AG04450 (cell line): ENCODE measurements at regions not wholly inside any gene's neighbourhood (a gene's known extent, or its start where the extent isn't known, plus 50 kb on each side); places are given as distances from the start of the nearest gene placed in this dataset.

ENCODE experiments used
- CTCF ChIA-PET: fragments of 300-600, 350-600 bp; formaldehyde crosslinking; extraction: SDS; loops from one replicate; lab custom pipeline; 2022; ENCODE audit warnings: antibody characterized with exemption, inconsistent platforms; lab: Charles Lee
- POLR2A ChIA-PET: fragments of 350-600 bp; formaldehyde crosslinking; extraction: SDS; loops from one replicate; lab custom pipeline; 2021; ENCODE audit warnings: antibody characterized with exemption, inconsistent platforms; lab: Yijun Ruan, JAX
- DNase-seq: peaks from one replicate; pipeline ENCODE4 v3.0.0-alpha.2; 2011; ENCODE audit warnings: low read depth, low spot score
- H3K27ac ChIP-seq: one replicate; pipeline ENCODE4 v1.5.1; 2012; ENCODE audit warnings: low read depth, low read length, control low read depth
- H3K27me3 ChIP-seq: one replicate; pipeline ENCODE4 v1.6.0; 2012; ENCODE audit warnings: low read length; ENCODE audit not compliant: control insufficient read depth, insufficient read depth
- H3K4me3 ChIP-seq: 2 replicates; pipeline ENCODE4 v1.5.1; 2011; ENCODE audit warnings: mild to moderate bottlenecking, low read depth, low read length, control low read depth
- H3K9me3 ChIP-seq: 2 replicates; pipeline ENCODE4 v1.5.1; 2012; ENCODE audit warnings: low read length; ENCODE audit not compliant: control insufficient read depth, insufficient read depth
- CTCF ChIP-seq: IDR thresholded peaks from 2 replicates; pipeline ENCODE4 v1.5.1; 2011; ENCODE audit warnings: low read depth, low read length, control low read depth, inconsistent platforms

- no peaks in the 10 kb centered on the region; the same call in 1 of the 2 replicates for H3K9me3 ChIP-seq
- ChIA-PET POLR2A (no interaction called here), CTCF (no interaction called here)
- H3K27me3 ChIP-seq, result peaks cover 12% of the 10 kb centered on the region
- no peak overlapping the region for H3K27ac ChIP-seq
- DNase-seq, result no peak
- no peak for TF ChIP-seq CTCF
- no peak overlapping the region for H3K4me3 ChIP-seq
Measured at GRCh38 chr9:84107081-84107480, 126.5 kb downstream of the RMI1 start.

GRCh38 chr9:84107995-84108394 lies 127.4 kb downstream of the RMI1 start:
- no peak for DNase-seq
- ChIA-PET CTCF (no interaction called here), POLR2A (no interaction called here)
- Histone ChIP-seq H3K27ac (no peak overlapping the region), H3K9me3 (no peaks in the 10 kb centered on the region), H3K4me3 (no peak overlapping the region), H3K27me3 (peaks cover 5% of the 10 kb centered on the region)
- no peak for TF ChIP-seq CTCF

GRCh38 chr9:84111726-84112125 lies 131.1 kb downstream of the RMI1 start:
- Histone ChIP-seq H3K27me3 (peaks cover 3% of the 10 kb centered on the region), H3K4me3 (no peak overlapping the region), H3K9me3 (no peaks in the 10 kb centered on the region), H3K27ac (no peak overlapping the region)
- ChIA-PET CTCF (no interaction called here), POLR2A (no interaction called here)
- DNase-seq, result no peak
- TF ChIP-seq CTCF, result no peak

GRCh38 chr9:84121991-84122523 lies 141.5 kb downstream of the RMI1 start:
- Histone ChIP-seq H3K27ac (no peak overlapping the region), H3K4me3 (no peak overlapping the region), H3K27me3 (peaks cover 2% of the 10 kb centered on the region), H3K9me3 (no peaks in the 10 kb centered on the region)
- POLR2A ChIA-PET, result no interaction called here
- CTCF ChIA-PET, result no interaction called here
- peak; percentile 33 for DNase-seq
- no peak for TF ChIP-seq CTCF

GRCh38 chr9:84122572-84122971 lies 142.0 kb downstream of the RMI1 start:
- H3K27me3 ChIP-seq, result peaks cover under 1% of the 10 kb centered on the region
- ChIA-PET CTCF (no interaction called here), POLR2A (no interaction called here)
- no peak for DNase-seq
- H3K27ac ChIP-seq, result no peak overlapping the region
- no peak overlapping the region for H3K4me3 ChIP-seq
- H3K9me3 ChIP-seq, result no peaks in the 10 kb centered on the region
- TF ChIP-seq CTCF, result no peak
